ENCODE measurements at regions not wholly inside any gene's neighbourhood (a gene's known extent, or its start where the extent isn't known, plus 50 kb on each side); places are given as distances from the start of the nearest gene placed in this dataset.

DNA sequence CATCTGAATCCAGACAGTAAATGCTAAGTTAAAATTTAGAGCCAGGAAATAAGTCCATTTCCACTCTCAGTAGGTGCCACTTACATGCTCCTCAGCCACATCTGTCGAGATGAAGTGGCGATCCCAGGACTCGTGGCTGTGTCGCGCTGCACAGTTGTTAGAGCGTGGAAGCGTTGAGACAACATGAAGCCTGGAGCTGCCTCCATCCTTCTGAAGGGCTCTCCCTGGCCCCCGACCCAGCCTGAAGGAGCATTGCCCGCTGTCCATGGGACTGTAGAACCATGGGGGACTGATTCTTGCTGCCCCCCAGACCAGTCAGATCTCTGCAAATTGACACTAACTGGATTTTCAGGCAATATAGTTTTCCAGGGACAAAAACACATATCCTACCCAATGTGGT is 58.9 kb downstream of the IRX1 start:
- no peak for DNase-seq (ENCODE audit: low spot score)

DNA sequence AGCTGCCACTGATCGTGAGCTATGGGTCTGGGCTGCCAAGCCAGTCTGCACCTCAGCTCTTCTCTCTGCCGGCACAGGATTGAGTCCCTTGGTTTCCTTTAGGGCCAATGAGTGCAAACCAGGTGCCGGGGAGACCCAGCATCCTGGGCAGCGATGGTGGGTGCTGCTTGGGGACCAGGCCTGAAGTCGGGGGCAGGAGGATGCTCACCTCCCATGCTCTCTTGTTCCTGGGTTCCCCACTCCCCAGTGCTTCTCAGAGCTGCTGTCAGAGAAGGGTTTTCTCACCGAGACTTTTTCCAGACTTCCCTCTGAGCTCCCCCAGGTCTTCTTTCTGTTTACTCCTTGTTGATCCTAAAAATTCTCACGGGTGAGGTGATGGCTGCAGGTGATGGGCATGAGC is 61.2 kb downstream of the IRX1 start:
- no peak for DNase-seq (ENCODE audit: low spot score)

DNA sequence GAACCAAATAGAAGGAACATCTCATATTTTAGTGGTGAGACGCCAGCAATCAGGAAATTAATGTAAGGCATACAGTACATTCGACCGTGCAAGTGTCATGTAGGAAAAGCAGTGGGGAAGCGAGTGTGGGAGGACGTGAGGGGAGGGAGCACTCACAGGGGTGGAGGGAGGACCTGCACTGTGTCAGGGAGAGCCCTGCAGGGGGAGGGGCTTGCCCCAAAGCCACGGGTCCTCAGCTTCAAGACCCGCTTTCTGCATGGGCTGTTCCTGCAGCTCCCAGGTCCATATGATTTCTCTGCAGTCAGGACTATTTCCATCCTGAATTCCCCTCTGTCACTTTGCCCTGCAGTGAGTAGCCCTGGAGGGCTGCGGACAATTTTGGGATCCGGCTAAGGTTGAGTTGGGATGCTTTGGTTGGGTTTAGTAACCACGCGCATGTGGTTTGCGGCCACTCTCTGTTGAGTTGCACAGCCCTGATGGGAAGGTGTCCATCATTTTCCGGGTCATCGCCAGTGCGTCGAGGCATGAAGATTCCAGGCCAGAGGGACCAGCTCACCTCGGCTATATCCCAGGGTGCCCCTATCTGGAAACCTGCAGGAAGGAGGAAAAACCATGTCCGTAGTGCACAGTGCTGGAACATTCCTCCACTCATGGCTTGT is 61.9 kb downstream of the IRX1 start:
- no peak for DNase-seq (ENCODE audit: low spot score)

DNA sequence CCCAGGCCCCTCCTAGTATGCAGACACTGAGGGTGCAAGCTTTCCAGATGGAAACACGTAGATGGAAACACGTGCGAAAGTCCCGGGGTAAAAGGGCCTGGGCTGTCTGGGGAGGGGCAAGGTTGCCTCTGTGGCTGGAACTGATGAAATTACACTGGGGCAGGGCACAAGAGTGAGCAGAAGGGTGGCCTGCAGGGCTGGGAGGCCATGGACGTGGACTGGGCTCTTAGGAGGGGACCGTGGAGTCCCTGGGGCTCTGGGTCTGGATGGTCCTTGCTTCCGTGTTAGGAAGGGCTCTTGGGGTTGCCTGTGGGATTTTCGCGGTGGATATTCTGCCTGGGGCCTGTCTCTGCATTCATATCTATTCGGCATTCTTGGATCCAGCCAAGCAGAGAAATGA is 63.3 kb downstream of the IRX1 start:
- no peak for DNase-seq (ENCODE audit: low spot score)

DNA sequence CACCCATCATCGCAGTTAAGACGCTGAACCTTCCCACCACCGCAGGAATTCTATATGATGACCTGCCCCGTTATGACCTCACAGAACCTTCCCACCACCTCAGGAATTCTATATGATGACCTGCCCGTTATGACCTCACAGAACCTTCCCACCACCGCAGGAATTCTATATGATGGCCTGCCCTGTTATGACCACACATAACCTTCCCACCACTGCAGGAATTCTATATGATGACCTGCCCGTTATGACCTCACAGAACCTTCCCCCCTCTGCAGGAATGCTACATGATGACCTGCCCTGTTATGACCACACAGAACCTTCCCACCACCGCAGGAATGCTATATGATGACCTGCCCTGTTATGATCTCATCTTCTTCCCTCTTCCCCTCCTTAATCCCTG is 64.3 kb downstream of the IRX1 start:
- DNase-seq (ENCODE audit: low spot score), result peak; percentile 23

DNA sequence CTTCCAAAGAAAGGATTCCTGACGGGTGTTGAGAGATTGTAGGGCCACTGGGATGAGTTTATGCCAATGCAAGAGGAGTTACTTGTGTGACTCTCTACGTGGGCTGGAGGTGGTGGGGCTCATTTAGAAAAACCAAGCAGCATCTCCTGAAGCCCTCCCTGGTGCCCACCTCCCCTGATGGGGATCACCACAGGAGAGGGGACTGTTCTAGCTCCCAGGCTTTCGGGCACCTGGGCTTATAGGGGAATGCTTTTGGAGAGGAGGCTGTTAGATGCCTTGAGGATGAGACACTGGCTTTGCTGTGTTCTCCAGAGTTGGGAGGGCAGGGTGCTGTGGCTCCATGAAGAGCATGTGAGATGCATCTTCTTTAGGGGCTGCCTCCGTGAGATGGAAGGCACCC is 65.0 kb downstream of the IRX1 start:
- DNase-seq (ENCODE audit: low spot score), result no peak

DNA sequence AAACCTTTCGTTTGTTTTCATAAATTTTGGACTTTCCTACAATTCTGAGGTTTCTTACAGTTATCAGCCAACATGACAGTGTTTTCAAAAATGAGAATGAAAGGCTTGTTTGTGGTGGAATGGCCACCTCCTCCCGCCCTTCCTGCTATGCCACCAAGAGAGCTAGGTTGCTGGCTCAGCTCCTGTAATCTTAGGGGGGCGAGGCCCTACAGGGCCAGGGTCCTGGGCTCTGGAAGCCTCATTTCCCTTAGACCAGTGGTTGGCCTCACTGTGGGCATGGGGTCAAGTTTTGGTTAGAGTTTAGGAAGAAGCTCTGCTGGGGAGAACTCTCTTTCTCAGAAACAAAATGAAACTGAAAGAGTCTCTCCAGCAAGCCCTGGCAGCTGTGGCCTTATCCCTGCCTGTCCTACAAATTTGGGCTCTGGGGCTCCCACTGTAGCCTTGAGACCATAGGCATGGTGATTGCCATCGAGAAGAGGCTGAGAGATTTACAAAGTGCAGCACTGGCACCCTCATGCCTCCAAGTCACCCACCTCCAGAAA is 66.2 kb downstream of the IRX1 start:
- DNase-seq (ENCODE audit: low spot score), result no peak

DNA sequence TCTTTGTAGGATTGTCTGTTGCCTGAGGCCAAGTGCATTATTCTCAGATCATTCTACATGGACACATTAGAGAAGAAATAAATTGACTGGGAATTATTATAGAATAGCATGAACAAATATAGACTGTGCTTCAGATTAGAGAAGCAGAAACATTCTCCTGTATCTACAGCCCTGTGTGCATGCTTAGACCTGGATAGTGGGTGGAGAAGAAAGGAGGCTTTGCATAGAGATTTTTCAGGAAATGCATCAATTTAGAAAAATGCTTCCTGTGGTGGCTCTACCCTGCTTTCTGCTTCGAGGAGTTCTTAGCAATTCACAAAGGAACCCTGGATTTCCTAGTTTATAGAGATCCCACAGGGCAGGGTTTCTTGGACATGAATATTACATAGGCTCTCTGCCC is 66.7 kb downstream of the IRX1 start:
- no peak for DNase-seq (ENCODE audit: low spot score)

DNA sequence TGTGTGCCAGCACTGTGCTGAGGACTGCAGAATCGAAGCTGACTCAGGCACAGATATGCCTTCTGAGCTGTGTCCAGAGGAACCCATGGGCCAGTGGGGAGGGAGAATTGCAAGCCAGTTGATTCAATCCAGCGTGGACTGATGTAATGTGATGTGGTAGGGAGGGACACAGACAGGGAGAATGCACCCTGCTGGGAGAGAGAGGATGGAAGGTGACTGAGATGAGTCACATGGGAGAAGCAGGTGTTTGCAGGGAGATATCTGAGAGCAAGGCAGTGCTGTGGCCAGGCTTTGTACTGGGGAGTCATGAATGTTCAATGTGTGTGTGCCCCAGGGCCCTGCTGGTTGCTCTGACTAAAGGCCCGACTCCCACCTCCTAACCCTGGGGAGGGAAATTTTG is 75.7 kb downstream of the IRX1 start:
- DNase-seq (ENCODE audit: low spot score), result no peak

DNA sequence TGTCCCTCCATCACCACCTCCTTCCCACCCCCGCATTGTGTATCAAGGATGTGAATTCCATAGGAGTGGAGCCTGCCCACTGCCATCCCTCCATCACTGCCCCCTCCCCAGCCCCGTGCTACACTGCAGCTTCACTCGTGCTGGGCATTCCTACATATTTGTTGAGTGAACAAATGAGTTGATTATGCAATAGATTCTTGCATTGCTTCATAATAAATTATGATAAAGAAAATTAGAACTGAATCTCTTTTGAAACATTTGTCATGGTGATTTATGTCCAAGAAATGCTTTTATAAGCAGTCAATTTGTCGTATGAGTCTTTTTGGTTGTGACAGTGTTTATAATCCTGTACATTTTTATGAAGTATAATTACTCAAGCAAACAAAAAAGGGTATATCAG is 83.2 kb downstream of the IRX1 start:
- no peak for DNase-seq (ENCODE audit: low spot score)

DNA sequence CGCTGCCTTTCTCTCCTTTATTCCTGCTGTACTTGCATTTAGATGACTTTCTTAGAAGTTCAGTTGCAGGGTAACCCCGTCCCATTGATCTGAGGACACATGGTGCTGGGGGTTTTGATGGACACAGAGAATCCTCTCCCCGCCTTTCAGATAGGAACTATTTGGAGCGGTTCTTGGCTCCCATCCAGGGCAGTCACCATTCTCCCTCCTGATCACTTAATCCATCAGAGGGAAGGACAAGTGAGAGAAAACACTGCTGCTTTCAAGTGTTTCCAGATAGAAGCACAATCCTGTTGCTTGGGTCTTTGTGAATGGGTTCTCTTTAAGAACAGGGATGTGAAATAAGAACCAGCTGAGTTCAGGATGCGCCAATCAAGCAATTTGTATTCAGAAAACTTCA is 85.2 kb downstream of the IRX1 start:
- no peak for DNase-seq (ENCODE audit: low spot score)

DNA sequence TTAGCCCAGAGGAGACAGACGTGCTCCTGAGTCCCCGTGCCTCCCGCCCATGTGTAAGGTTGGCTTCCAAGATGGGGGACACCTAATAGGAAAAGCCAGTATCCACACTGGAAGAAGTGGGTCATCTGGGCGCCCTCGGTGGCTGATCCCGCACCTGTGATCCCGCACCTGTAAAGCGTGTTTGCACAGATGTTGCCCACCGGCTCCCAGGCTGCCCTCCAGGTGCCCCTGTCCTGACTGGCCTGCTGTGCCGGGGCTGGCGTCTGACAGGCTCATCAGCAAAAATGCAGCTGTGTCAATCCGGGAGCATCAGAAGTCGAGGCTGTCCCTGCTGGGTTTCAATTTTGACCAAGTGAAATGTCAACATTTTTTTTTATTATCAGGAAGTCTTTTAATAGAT is 88.5 kb downstream of the IRX1 start:
- DNase-seq (ENCODE audit: low spot score), result no peak

DNA sequence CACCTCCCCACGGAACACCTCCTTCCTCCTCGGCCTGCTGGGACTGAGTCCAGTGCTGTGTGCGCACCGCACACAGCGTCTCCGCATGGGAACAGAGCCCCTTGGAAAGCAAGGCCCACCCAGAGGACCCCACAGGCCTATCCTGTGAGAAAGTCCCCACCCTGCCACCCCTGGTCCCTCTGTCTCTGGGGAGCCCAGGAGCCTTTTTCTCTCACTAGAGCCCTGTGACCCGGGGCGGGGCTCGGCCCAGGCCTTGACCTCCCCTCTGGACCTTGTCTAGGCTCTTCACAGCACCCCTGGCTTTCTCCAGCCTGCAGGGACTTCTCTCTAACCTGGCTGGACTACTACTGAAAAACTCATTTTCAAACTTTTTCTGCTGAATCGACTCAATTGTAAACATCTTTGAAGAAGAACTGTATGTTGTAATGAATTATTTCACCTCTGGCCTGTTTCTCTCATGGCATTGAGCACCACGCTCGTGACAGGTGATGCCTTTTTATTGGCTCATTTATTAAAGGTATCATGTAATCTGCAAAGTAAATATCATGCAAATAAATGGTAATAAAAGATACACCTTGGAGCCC is 89.2 kb downstream of the IRX1 start:
- no peak for DNase-seq (ENCODE audit: low spot score)

DNA sequence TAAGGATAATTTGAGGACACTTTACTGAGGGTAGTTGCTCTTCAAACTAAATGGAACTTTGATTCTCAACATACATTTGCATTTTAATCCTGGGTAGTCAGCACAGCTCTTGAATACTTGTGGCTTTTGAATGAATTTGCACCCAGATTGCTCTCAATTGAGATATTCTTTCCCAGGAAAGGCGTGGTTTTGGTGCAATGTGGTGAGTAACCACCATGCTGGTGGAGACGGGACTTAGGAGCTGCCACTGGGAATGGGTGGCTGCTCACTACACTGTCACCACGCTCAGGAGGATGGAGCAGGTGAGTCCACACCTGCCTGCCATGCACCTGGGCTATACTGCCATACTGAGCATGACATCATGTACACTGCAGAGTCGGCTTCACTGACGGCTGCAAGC is 99.2 kb downstream of the IRX1 start:
- DNase-seq (ENCODE audit: low spot score), result no peak

DNA sequence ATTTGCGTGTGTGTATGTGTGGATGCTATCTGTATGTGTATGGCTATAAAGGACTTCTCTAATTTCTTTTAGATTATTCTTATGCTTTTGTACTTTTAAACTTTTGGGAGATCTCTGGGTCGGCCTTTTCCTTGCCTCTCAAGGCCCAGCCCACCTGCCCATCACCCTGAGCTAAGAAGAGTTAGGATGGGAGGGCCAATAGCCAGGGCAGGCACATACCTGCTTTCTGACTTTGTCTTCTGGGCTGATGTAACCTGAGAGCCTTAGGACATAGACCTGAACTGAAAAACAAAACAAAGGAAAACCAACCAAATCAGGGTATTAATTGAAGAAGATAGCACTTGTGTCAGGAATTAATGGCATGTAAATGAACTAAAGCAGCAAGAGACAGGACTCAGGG is 100.2 kb downstream of the IRX1 start:
- DNase-seq (ENCODE audit: low spot score), result no peak

DNA sequence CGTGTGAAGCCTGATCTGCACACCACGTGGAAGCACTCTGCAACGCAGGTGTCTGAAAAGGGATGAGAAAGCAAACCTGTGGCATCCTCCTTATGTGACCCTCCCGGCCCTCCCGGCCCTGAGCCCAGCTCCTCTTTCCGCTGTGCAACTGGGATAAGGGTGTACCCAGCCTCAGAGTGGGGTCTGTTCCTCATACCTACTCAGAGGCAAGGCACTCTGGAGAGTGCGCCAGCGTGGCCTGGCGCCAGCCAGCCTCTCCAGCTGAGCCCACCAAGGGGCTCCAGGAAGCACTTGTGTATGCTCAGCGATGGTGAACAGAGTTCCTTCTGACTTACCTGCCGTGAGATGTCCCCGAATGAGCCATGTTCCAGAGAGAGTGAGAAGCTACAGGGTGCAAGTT is 102.8 kb downstream of the IRX1 start:
- DNase-seq (ENCODE audit: low spot score), result no peak

DNA sequence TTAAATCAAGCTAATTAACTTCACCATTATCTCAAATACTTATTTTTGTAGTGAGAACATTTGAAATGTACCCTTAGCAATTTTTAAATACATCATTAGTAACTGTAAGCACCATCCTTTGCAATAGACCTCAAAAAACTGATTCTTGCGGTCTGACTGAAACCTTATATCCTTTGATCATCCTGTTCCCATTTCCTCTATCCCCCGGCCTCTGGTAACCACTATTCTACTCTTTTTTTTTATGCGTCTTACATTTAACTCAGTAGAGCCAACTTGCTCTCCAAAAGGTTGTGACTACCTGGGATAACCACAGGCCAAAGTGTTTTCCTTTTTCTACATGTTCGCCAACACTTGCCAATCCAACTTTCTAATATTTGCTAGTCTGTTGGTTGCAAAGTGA is 106.1 kb downstream of the IRX1 start:
- no peak for DNase-seq (ENCODE audit: low spot score)

DNA sequence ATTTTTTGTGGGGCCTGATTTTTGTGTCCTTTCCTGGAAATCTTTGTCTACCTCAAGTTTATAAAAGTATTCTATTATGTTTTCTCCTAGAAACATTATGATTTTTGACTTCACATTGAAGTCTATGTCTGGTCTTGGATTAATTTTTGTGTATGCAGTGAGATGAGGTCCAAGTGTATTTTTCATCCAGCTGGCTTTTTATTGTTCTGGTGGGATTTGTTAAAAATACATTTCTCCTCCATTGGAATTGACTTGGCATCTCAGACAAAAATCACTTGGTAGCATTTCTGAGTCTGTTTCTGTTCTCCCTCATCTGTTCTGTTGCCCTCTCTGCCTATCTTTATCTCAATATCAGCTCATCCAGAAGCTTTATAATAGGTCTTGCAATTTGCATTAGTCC is 109.0 kb downstream of the IRX1 start:
- DNase-seq (ENCODE audit: low spot score), result no peak

DNA sequence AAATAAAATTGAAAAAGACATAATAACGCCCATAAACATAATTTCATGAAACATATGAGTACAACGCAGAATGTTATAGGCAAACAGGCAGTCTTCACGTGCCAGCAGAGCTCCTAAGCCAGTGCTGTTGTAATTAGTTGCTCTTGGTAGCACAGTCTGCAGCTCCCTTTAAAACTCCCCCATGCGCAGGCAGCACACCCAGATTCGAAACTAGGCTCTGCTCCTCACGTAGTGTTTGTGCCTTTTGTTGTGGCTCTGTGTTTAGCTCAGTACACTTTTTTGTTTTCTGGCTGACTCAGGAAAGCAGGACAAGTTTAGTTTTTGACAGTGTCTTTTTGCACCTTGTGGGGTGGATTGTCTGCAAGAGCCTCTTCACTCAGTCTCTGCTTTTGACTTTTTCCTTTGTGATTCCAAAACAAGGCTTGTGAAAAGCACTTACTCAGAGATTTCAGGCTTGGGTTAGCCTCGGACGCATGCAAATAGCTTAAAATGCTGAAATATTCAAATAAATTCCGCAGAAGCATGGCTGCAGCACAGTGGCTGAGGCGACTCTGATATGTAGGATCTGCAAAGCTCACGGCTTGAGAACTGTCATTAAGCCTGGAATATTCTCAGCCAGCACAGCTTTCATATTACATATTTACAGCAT is 113.6 kb downstream of the IRX1 start:
- no peak for DNase-seq (ENCODE audit: low spot score)

DNA sequence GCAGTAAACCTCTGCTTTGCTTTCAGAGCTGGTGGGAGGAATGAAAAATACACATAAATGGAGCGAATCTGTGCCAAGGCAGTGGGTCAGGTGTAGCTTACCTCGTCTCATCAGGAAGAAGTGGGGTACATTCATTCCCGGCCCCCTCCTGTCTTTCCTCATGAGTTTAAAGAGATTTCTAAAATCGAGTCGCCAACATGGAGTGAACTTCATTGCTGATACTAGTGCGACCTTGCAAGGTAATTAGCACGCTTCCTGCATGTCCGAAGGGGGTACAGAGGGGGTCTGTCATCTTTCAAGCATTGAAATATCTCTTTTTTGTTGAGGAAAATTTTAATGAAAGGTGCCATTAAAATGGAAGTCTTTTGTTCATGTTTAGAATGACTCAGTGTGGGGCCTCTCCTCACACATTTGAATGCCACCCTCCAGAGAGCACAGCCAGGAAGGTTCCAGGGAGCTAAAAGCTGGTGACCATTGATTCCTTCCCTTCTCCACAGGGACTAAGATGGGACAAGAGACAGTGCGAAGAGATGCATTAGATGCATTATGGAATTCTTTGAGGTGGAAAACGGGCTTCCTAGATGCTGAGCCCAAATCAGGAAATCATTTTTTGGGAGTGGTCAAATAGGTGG is 114.2 kb downstream of the IRX1 start:
- DNase-seq (ENCODE audit: low spot score), result no peak

DNA sequence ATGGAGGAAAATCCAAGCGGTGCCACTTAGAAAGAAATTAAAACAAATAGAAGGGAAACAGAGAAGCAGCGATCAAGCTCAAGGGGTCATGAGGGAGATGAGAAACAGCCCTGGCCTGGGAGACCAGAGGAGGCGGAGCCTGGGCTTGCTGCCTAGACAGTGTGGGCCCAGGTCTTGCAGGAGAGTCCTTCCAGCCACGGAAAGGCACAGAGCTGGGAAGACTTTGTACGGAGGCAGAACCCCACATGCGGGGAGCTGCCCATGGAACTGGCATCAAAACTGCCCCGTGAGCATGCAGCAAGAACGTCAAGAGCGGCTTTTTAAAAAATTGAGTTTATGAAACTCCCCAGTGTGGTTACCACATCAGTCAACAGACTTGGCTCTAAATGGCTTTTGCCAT is 119.4 kb downstream of the IRX1 start:
- no peak for DNase-seq (ENCODE audit: low spot score)

DNA sequence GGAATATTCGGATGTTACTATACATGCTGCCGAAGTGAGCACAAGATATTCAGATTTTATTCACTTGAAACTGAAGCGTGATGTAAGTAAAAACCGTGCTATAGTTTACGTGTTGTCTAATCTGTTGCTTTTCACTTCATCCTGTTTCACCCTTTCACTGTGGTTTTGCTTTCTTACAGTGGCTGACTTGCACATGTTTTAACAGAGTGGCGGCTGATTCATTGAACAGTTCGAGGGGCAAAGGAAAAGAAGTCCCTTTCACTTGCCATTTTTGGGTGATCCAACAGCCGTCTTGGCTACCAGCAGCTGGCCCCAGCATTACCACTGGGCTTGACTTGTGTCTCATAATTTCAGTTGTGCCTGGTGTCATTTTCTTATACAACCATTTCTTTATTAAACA is 134.0 kb downstream of the IRX1 start:
- DNase-seq (ENCODE audit: low spot score), result no peak

DNA sequence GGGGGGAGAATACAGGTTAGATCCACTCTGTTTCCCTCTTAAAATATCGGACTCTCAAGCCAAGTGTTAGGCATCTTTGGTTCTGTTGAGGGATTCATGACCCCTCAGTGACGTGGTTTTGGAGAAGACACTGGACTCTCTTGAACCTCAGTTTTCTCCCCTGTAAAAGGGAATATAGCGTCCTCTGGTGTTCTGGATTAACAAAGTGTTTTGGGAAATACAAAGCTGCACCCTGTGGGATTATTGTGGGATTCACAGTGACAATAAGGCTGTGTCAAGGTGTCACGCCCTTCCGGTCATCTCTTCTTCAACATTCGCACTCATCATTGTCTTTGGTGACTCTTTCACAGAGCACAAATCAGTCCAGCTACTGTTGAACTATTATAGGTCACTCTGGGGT is 139.0 kb downstream of the IRX1 start:
- DNase-seq (ENCODE audit: low spot score), result no peak
